Activated naive CD4-positive, alpha-beta T cell treated with anti-CD3 and anti-CD28 coated beads, Interleukin-2, amount 50 U/mL, for 72 hours (primary cell): ENCODE measurements at regions not wholly inside any gene's neighbourhood (a gene's known extent, or its start where the extent isn't known, plus 50 kb on each side); places are given as distances from the start of the nearest gene placed in this dataset.
"Not testable (repeated sequence)": the region's sequence is repeated elsewhere in the genome, so short reads cannot be mapped to it uniquely, and the experiment has no call there.

Source experiments
- ATAC-seq, 2 donors: fragments of 150-1000 bp; cut with Tn5 transposase; 2 replicates each; pipeline ENCODE4 v1.10.0; 2021; ENCODE audit warnings: mild to moderate bottlenecking in 2 of 2, moderate library complexity in 2 of 2
- DNase-seq, 2 donors: peaks; one replicate each; pipeline ENCODE4 v3.0.0; 2021 to 2022; ENCODE audit warnings: low spot score in 2 of 2
- H3K27ac Mint-ChIP-seq, 2 donors: one replicate each; pipeline ENCODE4 v1.8.0; 2022; ENCODE audit warnings: mild to moderate bottlenecking in 2 of 2, mixed read lengths in 2 of 2
- H3K36me3 Mint-ChIP-seq, 2 donors: one replicate each; pipeline ENCODE4 v1.8.0; 2022; ENCODE audit warnings: mixed read lengths in 2 of 2
- H3K9me3 Mint-ChIP-seq, 2 donors: one replicate each; pipeline ENCODE4 v1.8.0; 2022; ENCODE audit warnings: mixed read lengths in 2 of 2

DNA sequence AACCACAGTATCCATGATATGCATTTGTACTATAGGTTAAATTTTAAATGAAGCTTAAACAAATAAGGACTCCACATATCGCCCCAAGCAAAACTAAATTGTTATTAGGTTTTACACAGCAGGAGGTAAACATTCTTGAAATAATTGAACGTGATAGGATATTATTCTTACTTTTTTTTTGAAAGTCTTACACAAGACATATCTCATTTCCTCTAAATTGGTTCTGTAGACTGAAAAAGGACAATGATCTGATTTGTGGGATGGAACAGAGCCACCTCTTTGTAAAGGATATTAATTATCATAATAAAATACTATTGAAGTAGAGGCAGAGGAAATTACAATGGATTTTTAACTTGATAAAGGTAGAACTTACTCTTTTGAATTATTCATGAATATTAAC, 155.1 kb upstream of the SEMA3D start:
- H3K27ac Mint-ChIP-seq, result no peak overlapping the region
- peaks cover 4 to 20% of the 10 kb centered on the region in 2 donors for H3K9me3 Mint-ChIP-seq

DNA sequence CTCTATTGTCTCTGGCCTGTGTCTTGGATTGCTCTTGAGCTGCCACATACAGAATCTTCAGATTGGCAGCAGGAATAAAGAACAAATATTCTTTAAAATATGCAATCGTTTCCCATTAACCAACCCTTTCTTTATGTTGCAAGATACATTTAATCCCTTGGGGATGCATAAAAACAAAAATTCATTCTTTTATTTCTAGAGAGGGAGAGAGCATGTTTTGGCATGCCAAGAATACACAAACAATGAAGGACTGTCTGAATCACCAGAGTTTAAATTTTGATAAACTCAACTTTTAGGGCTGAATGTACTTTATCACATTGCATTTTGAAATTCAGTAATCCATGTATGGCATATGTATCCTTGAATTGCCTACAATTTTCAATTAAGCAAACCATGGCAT, 154.3 kb upstream of the SEMA3D start:
- H3K27ac Mint-ChIP-seq, result no peak overlapping the region
- no peak for ATAC-seq
- no peaks in the 10 kb centered on the region for H3K36me3 Mint-ChIP-seq
- peaks cover 6 to 20% of the 10 kb centered on the region in 2 donors for H3K9me3 Mint-ChIP-seq
- DNase-seq, result no peak

More for the DNA sequence above, 155.1 kb upstream of the SEMA3D start:
- DNase-seq, result no peak
- H3K36me3 Mint-ChIP-seq, result no peaks in the 10 kb centered on the region
- ATAC-seq, result no peak

DNA sequence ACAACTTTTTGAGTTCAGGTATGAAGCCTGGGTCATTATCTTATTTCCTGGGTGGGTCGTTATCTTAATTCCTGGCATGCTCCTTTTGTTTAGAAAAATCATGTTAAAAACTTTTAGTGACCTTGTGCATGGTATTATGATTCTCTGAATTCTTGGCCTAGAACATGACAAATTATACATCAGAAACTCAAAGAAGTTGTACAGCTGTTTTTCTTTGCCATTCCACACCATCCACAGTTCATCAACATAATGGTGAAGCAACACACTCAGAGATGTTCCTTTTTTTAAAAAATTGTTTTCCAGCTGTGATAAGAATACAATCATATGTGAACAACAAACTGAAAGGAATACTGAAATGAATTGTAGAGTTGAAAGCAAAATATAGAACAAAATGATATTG, 149.2 kb upstream of the SEMA3D start:
- peaks cover 3 to 11% of the 10 kb centered on the region in 2 donors for H3K9me3 Mint-ChIP-seq
- no peaks in the 10 kb centered on the region for H3K36me3 Mint-ChIP-seq
- DNase-seq, result no peak
- no peak overlapping the region for H3K27ac Mint-ChIP-seq
- no peak for ATAC-seq

DNA sequence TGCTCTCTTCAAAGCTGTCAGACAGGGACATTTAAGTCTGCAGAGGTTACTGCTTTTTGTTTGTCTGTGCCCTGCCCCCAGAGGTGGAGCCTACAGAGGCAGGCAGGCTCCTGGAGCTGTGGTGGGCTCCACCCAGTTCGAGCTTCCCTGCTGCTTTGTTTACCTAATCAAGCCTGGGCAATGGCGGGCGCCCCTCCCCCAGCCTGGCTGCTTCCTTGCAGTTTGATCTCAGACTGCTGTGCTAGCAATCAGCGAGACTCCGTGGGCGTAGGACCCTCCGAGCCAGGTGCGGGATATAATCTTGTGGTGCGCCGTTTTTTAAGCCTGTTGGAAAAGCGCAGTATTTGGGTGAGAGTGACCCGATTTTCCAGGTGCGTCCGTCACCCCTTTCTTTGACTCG, 148.3 kb upstream of the SEMA3D start:
- not testable (repeated sequence) for H3K36me3 Mint-ChIP-seq, ATAC-seq, H3K27ac Mint-ChIP-seq, DNase-seq
- peaks cover 3 to 11% of the 10 kb centered on the region in 2 donors for H3K9me3 Mint-ChIP-seq

DNA sequence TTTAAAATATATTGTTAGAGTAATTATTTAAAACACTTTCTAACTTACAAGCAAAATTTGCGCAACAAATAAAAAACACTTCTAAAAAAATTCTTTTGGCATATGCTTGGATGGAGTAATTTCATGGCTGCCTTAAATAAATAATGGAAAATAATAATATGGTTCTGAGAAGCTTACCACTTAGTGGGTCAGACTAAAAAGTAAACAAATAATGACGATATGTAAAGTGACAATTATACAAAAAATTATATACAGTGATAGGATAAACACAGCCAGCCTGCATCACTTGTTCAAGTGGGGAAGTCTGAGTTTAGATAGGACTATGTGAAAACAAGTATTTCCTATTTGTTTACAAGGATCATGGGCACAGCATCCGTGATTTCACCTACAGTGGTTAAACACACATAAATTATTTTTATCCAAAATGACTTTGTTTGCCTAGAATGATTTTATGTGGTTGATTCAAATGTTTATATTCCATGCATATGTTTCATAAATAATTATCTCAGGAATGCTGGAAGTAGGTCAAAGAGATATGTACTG, 141.7 kb upstream of the SEMA3D start:
- ATAC-seq, result no peak
- Mint-ChIP-seq H3K9me3 (peaks cover 0 to 5% of the 10 kb centered on the region in 2 donors), H3K27ac (no peak overlapping the region)

DNA sequence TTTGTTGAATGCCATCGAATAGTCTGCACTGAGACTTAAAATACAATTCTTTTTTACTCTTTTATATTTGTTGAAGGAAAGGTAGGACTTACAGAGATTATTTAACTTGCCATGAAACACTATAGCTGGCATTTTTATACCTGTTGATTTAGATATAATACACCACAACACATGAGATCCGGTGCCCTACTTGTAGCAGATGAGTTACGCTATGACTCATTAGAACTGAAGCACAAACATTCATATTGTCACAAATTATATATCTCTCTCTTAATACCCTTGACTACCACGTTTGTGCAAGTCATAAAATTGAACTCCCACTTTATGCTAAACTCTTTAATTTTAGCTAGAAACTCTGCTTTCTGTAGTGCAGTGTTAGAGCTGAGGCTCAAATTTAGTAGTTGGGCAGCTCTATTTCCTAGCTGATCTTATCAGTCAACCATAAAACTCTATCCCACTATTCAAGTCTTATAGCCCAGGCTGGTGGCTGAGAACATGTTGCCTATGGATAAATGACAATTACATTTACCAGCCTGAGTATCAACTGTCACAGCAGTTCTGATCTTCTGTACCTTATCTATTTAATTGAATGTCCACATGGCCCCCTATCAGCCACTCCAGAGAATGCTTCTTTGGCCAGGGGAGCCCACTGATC, 137.4 kb upstream of the SEMA3D start:
- ATAC-seq (no peak), DNase-seq (no peak)
- no peak overlapping the region for H3K27ac Mint-ChIP-seq
- H3K36me3 Mint-ChIP-seq, result no peaks in the 10 kb centered on the region
- H3K9me3 Mint-ChIP-seq, result peaks cover 5 to 15% of the 10 kb centered on the region in 2 donors

More for the DNA sequence above, 141.7 kb upstream of the SEMA3D start:
- no peaks in the 10 kb centered on the region for H3K36me3 Mint-ChIP-seq
- no peak for DNase-seq

DNA sequence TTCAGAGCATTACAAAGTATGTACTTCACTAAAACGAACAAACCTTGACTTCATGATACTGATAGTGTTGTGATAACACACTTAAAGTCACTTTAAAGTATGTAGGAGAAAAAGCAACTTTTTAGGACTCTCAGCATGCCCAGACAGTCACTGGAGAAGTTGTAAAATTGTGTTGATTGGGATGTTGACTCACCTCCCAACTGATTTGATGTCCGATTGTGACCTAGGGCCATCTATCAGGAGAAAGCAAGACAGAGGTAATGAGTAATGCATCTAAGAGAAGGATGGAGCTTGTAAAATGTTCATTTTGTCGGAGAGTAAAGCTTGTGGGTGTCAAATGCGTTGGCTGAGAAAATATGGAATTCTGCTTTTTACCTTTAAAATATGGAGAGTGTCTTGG, 135.4 kb upstream of the SEMA3D start:
- peaks cover 5 to 15% of the 10 kb centered on the region in 2 donors for H3K9me3 Mint-ChIP-seq
- no peak overlapping the region for H3K27ac Mint-ChIP-seq
- no peak for ATAC-seq

DNA sequence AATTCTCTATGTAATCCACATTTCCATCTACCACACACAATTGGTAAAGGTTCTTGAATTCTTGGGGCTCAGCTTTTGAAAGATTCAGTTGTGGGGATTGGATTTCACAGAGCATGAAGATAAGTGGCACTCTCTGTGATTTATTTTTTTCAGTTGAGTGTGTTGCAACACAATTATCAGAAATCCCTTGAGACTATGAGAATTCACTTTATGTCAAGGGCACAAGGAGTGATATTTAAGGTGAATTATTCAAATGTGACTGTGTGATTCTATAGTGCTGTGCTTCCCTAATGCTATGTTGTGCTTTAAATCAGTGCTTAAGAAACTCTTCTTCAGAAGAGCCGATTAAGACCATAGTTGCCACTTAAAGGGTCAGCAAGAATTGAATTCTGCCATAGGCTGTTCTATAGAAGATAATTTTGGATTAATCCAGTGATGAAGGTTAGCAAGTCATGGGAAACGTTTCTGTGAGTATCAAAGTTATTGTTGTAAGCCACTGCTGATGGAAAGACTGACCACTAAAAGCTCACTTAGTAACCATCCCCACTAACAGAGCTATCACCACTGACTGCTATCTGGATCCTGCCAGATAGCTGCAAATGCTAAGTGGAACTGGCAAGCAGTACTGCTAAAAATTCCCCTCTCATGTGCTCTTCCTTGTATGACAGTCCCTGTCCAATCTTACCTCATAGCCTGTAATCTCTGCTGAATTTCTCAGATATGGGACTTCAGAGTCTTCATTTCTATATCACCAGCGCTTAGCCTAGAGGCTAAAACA, 134.0 kb upstream of the SEMA3D start:
- ATAC-seq (no peak), DNase-seq (no peak)
- Mint-ChIP-seq H3K9me3 (peaks cover 5 to 15% of the 10 kb centered on the region in 2 donors), H3K36me3 (no peaks in the 10 kb centered on the region), H3K27ac (no peak overlapping the region)

More for the DNA sequence above, 135.4 kb upstream of the SEMA3D start:
- H3K36me3 Mint-ChIP-seq, result no peaks in the 10 kb centered on the region
- no peak for DNase-seq

DNA sequence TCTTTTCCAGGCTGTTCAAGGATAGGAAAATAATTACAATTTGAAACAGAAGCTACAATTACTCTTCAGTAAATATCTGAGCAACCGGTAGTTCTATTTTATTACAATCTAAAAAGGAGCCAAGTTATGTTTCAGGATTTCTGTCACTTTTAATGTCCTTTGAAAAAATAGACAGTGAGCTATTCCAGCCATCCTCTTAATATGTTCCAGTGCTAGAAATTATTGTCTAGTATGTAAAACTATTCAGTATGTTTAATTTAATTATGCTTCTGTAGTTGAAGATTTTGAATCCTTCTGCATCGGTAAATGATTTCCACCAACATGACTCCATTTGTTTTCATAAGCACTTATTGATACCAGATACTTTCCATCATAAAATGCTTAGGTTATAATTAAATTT, 129.6 kb upstream of the SEMA3D start:
- Mint-ChIP-seq H3K9me3 (peaks cover 4% of the 10 kb centered on the region in 2 donors), H3K27ac (no peak overlapping the region), H3K36me3 (no peaks in the 10 kb centered on the region)
- ATAC-seq, result no peak
- no peak for DNase-seq

DNA sequence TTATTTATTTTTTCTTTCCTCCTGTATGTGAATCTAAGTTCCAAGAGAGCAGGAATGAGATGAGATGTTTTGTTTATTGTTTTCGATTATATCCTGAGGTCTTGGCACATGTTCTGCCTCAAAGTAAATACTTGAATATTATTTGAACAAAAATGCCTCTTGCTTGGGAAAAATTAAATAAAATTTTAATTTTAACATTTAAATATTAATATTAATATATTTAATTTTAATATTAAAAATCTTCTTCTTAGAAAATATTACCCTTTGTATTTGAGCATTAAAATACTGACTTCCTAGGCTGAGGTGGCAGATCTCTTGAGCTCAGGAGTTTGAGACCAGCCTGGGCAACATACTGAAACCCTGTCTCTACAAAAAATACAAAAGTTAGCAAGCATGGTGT, 123.4 kb upstream of the SEMA3D start:
- peaks cover 3 to 4% of the 10 kb centered on the region in 2 donors for H3K9me3 Mint-ChIP-seq
- DNase-seq (no peak), ATAC-seq (no peak)
- no peaks in the 10 kb centered on the region for H3K36me3 Mint-ChIP-seq
- H3K27ac Mint-ChIP-seq, result no peak overlapping the region

DNA sequence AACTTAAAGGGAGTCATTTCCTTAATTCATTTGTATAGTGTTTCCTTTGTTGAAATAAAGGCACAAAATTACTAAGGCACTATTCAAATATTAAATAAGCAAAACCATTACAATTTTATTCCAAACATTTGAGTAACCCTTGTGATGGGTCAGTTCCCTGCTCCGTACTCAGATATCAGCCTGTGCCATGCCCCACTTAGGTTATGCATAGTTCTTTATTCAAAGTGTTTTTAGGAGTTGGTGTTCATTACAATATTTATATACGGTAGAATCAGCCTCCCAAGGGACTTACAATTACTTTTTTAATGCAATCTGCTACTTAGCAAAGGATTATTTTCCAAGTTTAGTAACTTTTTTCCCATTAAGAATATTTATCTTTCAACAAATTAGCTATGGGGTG, 119.3 kb upstream of the SEMA3D start:
- no peak overlapping the region for H3K27ac Mint-ChIP-seq
- no peak for ATAC-seq
- DNase-seq, result no peak
- H3K9me3 Mint-ChIP-seq, result peaks cover 3 to 4% of the 10 kb centered on the region in 2 donors
- no peaks in the 10 kb centered on the region for H3K36me3 Mint-ChIP-seq

DNA sequence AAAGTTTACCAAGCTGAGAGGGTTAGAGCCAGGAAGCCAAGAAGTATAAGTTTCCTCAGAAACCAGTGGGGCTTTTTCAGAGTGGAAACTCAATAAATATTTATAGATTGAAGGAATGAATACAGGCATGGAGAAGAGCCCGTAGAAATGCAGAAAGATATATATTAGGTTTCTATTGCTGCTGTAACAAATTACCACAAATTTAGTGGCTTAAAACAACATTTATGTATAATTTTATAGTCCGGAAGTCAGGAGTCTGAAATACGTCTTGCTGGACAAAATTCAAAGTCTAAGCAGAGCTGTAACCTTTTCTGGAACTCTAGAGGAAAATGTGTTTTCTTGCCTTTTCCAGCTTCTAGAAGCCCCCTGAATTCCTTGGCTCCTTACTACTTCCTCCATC, 107.3 kb upstream of the SEMA3D start:
- peaks cover 3 to 4% of the 10 kb centered on the region in 2 donors for H3K9me3 Mint-ChIP-seq
- DNase-seq (no peak), ATAC-seq (no peak)
- no peaks in the 10 kb centered on the region for H3K36me3 Mint-ChIP-seq
- no peak overlapping the region for H3K27ac Mint-ChIP-seq

DNA sequence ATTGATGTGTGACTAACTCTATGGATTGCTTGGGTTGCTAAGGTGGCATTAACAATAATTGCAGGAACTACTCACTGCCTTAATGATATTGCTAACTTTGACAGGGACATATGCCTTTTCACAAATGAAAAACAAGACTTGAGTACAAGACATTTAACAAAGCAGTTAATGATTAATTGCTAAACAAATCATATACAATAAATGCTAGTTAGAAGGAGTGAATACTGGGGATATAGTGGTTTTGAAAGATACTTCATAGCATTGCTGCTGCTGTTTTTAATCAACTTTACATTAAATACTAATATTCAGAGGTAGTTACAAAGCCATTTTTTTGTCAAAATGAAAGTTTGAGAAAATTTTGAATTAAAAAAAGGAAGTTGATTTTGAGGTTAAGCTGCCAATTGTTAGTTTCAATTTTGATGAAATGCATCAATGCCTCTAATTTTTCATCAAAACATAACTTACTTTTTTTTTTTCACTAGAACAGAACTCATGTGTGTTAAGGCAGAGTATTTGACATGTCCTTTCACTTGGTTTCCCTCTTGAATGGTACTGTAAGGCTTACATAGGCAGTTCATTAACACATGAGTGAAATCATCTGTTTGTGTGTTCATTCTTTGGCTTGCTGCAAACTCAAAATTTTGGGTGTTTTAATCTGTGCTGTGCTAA, 106.2 kb upstream of the SEMA3D start:
- DNase-seq (no peak), ATAC-seq (no peak)
- Mint-ChIP-seq H3K9me3 (peaks cover 3 to 4% of the 10 kb centered on the region in 2 donors), H3K36me3 (no peaks in the 10 kb centered on the region), H3K27ac (no peak overlapping the region)

DNA sequence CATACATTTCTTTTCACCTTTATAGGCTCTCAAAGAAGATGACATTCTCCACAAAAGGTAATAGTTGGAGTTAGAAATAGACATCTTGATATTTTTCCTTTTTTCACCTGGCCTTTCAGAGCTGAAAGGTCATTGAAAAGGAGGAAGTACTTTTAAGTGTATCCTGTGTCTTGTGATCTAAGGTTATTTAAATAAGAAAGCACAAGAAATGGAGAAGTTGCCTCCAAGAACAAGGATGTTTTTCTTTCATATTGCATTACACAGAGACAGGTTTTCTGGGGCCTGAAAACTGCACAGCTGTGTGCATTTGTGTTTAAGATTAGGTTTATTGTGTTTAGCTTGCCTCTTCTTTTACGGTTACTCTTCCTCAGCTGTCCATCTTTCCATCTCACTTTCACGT, 103.4 kb upstream of the SEMA3D start:
- Mint-ChIP-seq H3K9me3 (peaks cover 3 to 4% of the 10 kb centered on the region in 2 donors), H3K27ac (no peak overlapping the region), H3K36me3 (no peaks in the 10 kb centered on the region)
- DNase-seq (no peak), ATAC-seq (no peak)

DNA sequence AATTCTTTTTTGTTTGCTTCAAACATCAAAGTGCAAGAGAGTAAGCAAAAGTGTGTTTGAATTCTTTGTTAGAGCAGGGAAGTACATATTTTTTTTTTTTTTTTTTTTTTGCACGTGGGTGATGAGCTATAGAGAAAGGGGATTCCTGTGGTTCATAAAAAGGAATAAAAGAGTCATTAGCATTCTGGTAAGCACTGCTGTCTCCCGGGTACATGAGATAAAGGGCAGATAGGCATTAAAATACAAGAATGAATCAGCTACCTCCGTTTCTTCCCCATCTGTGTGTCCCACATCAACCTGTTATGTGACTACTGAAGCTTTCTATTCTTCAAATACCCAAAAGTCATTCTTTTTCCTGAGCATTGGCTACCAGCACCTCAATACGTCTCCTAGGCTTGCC, 102.4 kb upstream of the SEMA3D start:
- Mint-ChIP-seq H3K36me3 (no peaks in the 10 kb centered on the region), H3K27ac (no peak overlapping the region), H3K9me3 (peaks cover 0 to 4% of the 10 kb centered on the region in 2 donors)
- no peak for DNase-seq
- no peak for ATAC-seq

DNA sequence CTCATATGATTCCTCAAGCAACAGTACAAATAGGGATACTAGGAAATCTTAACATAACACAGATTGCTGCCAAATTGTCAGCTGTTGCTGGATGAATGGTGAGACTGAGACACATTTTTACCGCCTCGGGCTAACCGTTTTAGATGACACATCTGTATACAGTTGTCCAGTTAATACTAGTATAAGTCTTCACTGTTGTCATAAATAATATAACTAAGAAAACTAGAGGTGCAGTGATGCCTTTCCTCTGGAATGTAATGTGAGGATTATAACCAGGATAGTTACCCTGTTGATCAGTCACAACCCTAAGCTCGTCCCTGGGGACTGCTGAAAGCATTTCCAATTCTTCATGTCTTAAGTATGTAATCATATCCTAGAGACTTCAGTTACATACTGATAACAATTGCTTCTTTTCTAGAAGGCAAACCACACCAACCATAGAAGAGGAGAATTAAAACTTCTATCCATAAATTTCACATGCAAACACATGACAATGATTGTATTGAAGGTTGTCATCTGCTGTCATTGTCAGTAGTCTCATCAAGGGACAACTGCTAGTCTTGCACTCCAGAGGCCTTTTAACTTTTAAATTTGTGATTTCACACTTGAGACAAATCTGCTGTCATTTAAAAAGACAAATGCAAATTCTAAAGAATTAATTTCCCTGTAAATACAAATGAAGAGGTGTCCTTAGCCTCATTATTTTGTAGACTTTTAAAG, 100.4 kb upstream of the SEMA3D start:
- no peak overlapping the region for H3K27ac Mint-ChIP-seq
- H3K9me3 Mint-ChIP-seq, result peaks cover 0 to 4% of the 10 kb centered on the region in 2 donors
- no peak for ATAC-seq
- DNase-seq, result no peak
- no peaks in the 10 kb centered on the region for H3K36me3 Mint-ChIP-seq

DNA sequence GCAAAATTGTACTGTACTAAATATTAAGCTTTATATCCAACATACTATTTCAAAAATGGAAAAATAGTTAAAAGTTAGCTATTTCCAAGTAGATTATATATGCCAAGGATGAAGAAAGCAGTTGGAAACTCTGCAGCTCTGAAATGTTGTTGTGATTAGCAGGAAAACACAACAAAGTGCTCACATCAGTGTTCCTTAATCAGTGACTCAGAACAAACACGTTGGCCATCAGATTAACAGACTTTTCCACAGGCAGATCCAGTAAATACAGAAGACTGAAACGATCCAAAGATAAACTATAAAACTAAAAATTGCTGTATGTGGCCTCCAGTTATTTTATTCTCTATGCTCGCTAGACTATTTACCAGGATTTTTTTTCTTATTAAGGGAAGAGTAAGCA, 99.6 kb upstream of the SEMA3D start:
- H3K27ac Mint-ChIP-seq, result no peak overlapping the region
- ATAC-seq (no peak), DNase-seq (no peak)
- peaks cover 0 to 4% of the 10 kb centered on the region in 2 donors for H3K9me3 Mint-ChIP-seq
- no peaks in the 10 kb centered on the region for H3K36me3 Mint-ChIP-seq
